Astrocyte (in vitro differentiated cells and primary cell): ENCODE measurements at regions not wholly inside any gene's neighbourhood (a gene's known extent, or its start where the extent isn't known, plus 50 kb on each side); places are given as distances from the start of the nearest gene placed in this dataset.
"Not testable (repeated sequence)": the region's sequence is repeated elsewhere in the genome, so short reads cannot be mapped to it uniquely, and the experiment has no call there.

Source experiments
- EZH2 ChIP-seq: IDR thresholded peaks from 2 replicates; pipeline ENCODE4 v1.6.1; 2012; ENCODE audit warnings: mild to moderate bottlenecking, low read length, inconsistent platforms; ENCODE audit not compliant: insufficient read depth
- TF ChIP-seq, protein P1 (sequence below): IDR thresholded peaks from 2 replicates; pipeline ENCODE4 v1.5.1; 2011; ENCODE audit warnings: low read depth, mild to moderate bottlenecking, inconsistent platforms, low read length, moderate library complexity; ENCODE audit not compliant: insufficient read depth

DNA sequence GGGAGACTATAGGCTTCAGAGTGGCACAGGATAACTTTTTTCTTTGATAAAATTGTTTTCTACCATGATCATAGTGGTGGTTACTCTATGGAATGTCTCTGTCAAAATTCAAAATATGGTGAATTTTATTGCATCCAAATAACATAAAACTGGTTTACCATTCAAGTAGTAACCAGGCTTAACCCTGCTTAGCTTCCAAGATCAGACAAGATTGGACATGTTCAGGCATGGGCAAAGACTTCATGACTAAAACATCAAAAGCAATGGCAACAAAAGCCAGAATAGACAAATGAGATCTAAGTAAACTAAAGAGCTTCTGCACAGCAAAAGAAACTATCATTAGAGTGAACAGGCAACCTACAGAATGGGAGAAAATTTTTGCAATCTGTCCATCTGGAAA lies 1070.1 kb upstream of the SLIT2 start:
- TF ChIP-seq, protein P1, sequence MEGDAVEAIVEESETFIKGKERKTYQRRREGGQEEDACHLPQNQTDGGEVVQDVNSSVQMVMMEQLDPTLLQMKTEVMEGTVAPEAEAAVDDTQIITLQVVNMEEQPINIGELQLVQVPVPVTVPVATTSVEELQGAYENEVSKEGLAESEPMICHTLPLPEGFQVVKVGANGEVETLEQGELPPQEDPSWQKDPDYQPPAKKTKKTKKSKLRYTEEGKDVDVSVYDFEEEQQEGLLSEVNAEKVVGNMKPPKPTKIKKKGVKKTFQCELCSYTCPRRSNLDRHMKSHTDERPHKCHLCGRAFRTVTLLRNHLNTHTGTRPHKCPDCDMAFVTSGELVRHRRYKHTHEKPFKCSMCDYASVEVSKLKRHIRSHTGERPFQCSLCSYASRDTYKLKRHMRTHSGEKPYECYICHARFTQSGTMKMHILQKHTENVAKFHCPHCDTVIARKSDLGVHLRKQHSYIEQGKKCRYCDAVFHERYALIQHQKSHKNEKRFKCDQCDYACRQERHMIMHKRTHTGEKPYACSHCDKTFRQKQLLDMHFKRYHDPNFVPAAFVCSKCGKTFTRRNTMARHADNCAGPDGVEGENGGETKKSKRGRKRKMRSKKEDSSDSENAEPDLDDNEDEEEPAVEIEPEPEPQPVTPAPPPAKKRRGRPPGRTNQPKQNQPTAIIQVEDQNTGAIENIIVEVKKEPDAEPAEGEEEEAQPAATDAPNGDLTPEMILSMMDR = not testable (repeated sequence)
- TF ChIP-seq EZH2 = not testable (repeated sequence)
